Endothelial cell (in vitro differentiated cells): ENCODE measurements at regions not wholly inside any gene's neighbourhood (a gene's known extent, or its start where the extent isn't known, plus 50 kb on each side); places are given as distances from the start of the nearest gene placed in this dataset.

Experiments
- DNase-seq: peaks from one replicate; pipeline ENCODE4 v3.0.0; 2021; ENCODE audit warnings: low spot score
- H3K27ac Mint-ChIP-seq: one replicate; pipeline ENCODE4 v1.8.0; 2021; ENCODE audit warnings: mixed read lengths, inconsistent platforms; ENCODE audit not compliant: unreplicated experiment
- H3K27me3 Mint-ChIP-seq: one replicate; pipeline ENCODE4 v1.8.0; 2021; ENCODE audit warnings: mild to moderate bottlenecking, moderate library complexity, mixed read lengths, inconsistent platforms; ENCODE audit not compliant: unreplicated experiment
- H3K36me3 Mint-ChIP-seq: one replicate; pipeline ENCODE4 v1.8.0; 2021; ENCODE audit warnings: mild to moderate bottlenecking, low read depth, mixed read lengths, inconsistent platforms; ENCODE audit not compliant: unreplicated experiment
- H3K4me1 Mint-ChIP-seq: one replicate; pipeline ENCODE4 v1.8.0; 2021; ENCODE audit warnings: mild to moderate bottlenecking, mixed read lengths, inconsistent platforms; ENCODE audit not compliant: unreplicated experiment
- H3K4me3 Mint-ChIP-seq: one replicate; pipeline ENCODE4 v1.8.0; 2021; ENCODE audit warnings: mild to moderate bottlenecking, mixed read lengths, inconsistent platforms; ENCODE audit not compliant: unreplicated experiment
- H3K9me3 Mint-ChIP-seq: one replicate; pipeline ENCODE4 v1.8.0; 2021; ENCODE audit warnings: mixed read lengths, inconsistent platforms; ENCODE audit not compliant: unreplicated experiment
- TF ChIP-seq, protein P1 (sequence below): fragments of 200-600 bp; sonication (generic); IDR thresholded peaks from one replicate; pipeline ENCODE4 v1.5.0; 2021; ENCODE audit warnings: antibody characterized with exemption; ENCODE audit not compliant: unreplicated experiment

DNA sequence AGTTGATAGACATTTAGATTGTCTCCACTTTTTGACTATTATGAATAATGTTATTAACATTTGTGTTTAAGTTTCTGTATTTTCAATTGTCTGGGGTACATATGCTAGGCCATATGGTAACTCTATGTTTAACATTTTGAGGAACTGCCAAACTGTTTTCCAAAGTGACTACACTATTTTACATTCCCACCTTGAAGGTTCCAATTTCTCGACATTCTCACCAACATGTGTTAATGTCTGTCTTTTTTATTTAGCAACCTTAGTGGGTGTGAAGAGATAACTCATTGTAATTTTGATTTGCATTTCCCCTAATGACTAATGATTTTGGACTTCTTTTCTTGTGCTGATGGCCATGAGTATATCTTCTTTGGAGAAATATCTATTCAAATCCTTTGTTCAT, 832.4 kb downstream of the DNAJB9 start:
- no peaks in the 10 kb centered on the region for H3K36me3 Mint-ChIP-seq

DNA sequence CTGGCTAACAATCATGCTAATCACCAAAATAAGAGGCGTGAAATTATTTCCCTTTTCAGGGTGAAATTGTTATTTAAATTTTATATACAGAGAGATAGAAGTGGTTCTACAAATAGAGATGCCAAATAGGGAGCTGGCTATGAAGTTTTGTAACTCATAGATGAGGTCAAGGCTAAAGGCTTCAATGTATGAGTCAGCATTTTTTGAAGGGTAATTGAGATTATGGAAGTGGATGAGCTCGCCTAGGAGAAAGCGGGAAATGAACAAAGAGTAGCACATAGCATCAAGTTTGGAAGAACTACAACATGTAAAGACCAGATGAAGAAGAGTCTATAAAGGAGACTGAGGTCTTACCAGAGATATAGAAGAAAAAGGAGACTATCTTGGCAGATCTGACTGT, 838.1 kb downstream of the DNAJB9 start:
- Mint-ChIP-seq H3K27ac (no peak overlapping the region), H3K9me3 (no peaks in the 10 kb centered on the region), H3K4me1 (no peaks in the 10 kb centered on the region), H3K4me3 (no peak overlapping the region), H3K36me3 (no peaks in the 10 kb centered on the region), H3K27me3 (no peaks in the 10 kb centered on the region)
- no peak for DNase-seq
- TF ChIP-seq, protein P1, sequence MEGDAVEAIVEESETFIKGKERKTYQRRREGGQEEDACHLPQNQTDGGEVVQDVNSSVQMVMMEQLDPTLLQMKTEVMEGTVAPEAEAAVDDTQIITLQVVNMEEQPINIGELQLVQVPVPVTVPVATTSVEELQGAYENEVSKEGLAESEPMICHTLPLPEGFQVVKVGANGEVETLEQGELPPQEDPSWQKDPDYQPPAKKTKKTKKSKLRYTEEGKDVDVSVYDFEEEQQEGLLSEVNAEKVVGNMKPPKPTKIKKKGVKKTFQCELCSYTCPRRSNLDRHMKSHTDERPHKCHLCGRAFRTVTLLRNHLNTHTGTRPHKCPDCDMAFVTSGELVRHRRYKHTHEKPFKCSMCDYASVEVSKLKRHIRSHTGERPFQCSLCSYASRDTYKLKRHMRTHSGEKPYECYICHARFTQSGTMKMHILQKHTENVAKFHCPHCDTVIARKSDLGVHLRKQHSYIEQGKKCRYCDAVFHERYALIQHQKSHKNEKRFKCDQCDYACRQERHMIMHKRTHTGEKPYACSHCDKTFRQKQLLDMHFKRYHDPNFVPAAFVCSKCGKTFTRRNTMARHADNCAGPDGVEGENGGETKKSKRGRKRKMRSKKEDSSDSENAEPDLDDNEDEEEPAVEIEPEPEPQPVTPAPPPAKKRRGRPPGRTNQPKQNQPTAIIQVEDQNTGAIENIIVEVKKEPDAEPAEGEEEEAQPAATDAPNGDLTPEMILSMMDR = no peak

More for the DNA sequence above, 832.4 kb downstream of the DNAJB9 start:
- no peaks in the 10 kb centered on the region for H3K4me1 Mint-ChIP-seq
- no peak overlapping the region for H3K27ac Mint-ChIP-seq
- no peaks in the 10 kb centered on the region for H3K9me3 Mint-ChIP-seq
- TF ChIP-seq, protein P1 = no peak
- no peaks in the 10 kb centered on the region for H3K27me3 Mint-ChIP-seq
- no peak for DNase-seq
- no peak overlapping the region for H3K4me3 Mint-ChIP-seq

DNA sequence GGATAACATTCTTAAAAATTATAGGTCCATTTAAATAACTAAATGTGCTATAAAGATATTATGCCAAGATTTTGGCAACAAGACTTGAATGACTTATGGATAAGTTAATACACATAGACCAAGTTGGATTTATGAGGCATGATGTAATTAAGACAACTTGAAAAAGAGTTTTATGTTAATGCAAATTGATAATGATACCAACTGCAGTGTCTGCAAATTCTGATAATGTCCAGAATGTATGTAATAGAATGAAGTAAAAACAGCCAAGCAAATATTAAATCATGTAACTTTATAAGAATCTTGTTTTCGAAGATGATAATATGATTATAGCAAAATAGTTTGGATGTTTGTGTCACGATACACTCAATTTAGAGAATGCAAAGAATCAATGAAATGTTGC, 868.3 kb downstream of the DNAJB9 start:
- Mint-ChIP-seq H3K36me3 (no peaks in the 10 kb centered on the region), H3K9me3 (no peaks in the 10 kb centered on the region), H3K27me3 (no peaks in the 10 kb centered on the region), H3K4me3 (no peak overlapping the region), H3K4me1 (no peaks in the 10 kb centered on the region), H3K27ac (no peak overlapping the region)
- no peak for DNase-seq
- TF ChIP-seq, protein P1 = no peak

DNA sequence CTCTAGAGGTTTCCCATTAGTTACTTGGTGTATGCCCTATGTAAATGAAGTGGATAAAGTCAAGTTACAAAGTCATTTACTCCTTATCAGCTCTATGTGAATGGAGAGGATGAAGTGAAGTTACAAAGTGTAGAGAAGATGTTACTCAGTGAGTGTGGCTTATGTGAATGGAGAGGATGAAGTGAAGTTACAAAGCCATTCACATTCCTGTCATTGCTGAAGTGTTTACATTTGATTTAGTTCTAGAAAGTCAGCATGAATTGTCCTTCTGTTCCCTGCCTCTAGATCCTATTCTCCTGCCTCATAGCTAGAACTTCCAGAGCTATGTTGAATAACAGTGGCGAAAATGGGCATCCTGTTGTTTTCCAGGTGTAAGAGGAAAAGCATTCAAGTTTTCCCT, 880.1 kb downstream of the DNAJB9 start:
- no peak overlapping the region for H3K4me3 Mint-ChIP-seq
- H3K4me1 Mint-ChIP-seq = no peaks in the 10 kb centered on the region
- peaks cover 5% of the 10 kb centered on the region for H3K9me3 Mint-ChIP-seq
- H3K27ac Mint-ChIP-seq = no peak overlapping the region
- TF ChIP-seq, protein P1 = no peak
- H3K27me3 Mint-ChIP-seq = peaks cover 1% of the 10 kb centered on the region
- peaks cover 3% of the 10 kb centered on the region for H3K36me3 Mint-ChIP-seq
- no peak for DNase-seq

GRCh38 chr7:109456116-109456515, 886.4 kb downstream of the DNAJB9 start:
- Mint-ChIP-seq H3K27me3 (no peaks in the 10 kb centered on the region), H3K36me3 (peaks cover 3% of the 10 kb centered on the region), H3K4me3 (no peak overlapping the region), H3K9me3 (peaks cover 5% of the 10 kb centered on the region), H3K27ac (no peak overlapping the region), H3K4me1 (no peaks in the 10 kb centered on the region)
- TF ChIP-seq, protein P1 = no peak
- no peak for DNase-seq
